ENCODE measurements at regions not wholly inside any gene's neighbourhood (a gene's known extent, or its start where the extent isn't known, plus 50 kb on each side); places are given as distances from the start of the nearest gene placed in this dataset.

DNA sequence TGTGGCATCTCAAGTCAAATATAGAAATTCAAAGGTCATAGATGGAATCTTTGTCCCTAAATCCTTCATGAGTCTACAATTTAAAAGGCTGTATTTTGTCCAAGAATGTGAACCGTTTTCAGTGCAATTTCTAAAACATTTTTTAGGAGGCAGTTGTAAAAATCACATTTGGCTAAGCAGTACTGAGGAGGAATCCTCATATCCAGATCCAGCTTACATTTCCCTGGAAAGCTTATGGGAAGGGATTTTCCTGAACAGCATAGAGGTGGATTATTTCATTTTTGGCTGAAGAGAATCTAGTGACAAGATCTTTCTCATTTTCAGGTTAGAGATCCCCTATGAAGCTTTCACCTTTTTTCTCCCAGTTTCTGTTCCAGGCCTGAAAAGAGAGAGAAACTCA, 178.4 kb downstream of the POLR2M start:
- ATAC-seq (no peak), DNase-seq (no peak)
- H3K36me3 ChIP-seq (replicated peaks in 1 of 2; ENCODE audit: insufficient read depth in 1 of 2, low read depth in 2 of 2): no peaks in the 10 kb centered on the region
- H3K4me1 ChIP-seq: no peaks in the 10 kb centered on the region
- 39 to 56% methylated on average over 1 of the region's 1 CpG for WGBS, 2 donors
- intact Hi-C loops (cut with DNase I): no loop called here
- H3K4me3 ChIP-seq: no peak overlapping the region
- no peaks in the 10 kb centered on the region for H3K27me3 ChIP-seq
- TF ChIP-seq CTCF (IDR thresholded peaks at IDR 0.05) (no peak), POLR2A (IDR thresholded peaks at IDR 0.05) (no peak)
- H3K9me3 ChIP-seq: no peaks in the 10 kb centered on the region
- H3K27ac ChIP-seq: no peak overlapping the region

DNA sequence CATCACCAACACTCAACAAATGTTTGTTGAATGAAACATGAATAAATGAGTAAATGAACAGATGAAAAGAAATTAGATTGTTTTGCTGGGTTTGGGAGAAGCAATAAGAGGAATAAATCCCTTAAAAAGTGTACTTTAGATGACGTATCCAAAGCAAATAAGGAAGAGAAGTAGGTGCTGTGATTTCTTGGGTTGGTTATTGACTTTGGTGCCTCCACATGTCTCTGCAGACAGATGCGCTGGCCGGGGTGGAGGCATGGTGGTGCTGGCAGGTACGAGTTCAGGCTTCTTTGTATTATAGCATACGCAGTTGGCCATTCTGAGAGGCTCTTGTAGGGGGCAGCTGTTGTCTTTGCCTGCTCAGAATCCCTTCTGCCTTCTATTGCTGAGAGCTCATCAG, 178.9 kb downstream of the POLR2M start:
- DNase-seq (no peak), ATAC-seq (no peak)
- no peak overlapping the region for H3K4me3 ChIP-seq
- TF ChIP-seq POLR2A (IDR thresholded peaks at IDR 0.05): no peak
- H3K27me3 ChIP-seq: no peaks in the 10 kb centered on the region
- intact Hi-C loops (cut with DNase I): no loop called here
- no peaks in the 10 kb centered on the region for H3K9me3 ChIP-seq
- H3K36me3 ChIP-seq (replicated peaks in 1 of 2; ENCODE audit: insufficient read depth in 1 of 2, low read depth in 2 of 2): no peaks in the 10 kb centered on the region
- 83 to 87% methylated on average over 5 of the region's 5 CpGs for WGBS, 2 donors
- no peak overlapping the region for H3K27ac ChIP-seq
- H3K4me1 ChIP-seq: no peaks in the 10 kb centered on the region

DNA sequence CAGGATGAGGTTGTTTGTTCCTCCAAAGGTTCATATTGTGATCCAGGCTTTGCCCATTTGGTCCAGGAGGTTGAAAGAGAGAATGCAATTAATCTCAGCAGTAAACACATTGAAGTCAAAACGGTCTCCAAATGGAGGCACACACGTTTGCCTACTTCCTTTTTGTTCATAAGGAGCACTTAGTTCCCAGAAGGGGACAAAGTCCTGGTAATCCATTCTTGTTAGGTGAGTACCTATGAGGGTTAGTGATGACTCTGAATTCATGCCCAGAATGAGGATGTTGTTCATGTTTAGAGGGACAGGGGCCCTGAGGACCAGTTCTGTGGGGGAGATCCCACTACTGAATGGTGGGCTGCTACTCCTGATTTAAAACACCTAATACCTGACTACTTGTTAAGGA, 177.7 kb downstream of the ALDH1A2 start:
- Histone ChIP-seq H3K27me3 (no peaks in the 10 kb centered on the region), H3K4me1 (no peaks in the 10 kb centered on the region), H3K9me3 (no peaks in the 10 kb centered on the region), H3K4me3 (no peak overlapping the region), H3K36me3 (replicated peaks in 1 of 2; ENCODE audit: insufficient read depth in 1 of 2, low read depth in 2 of 2) (no peaks in the 10 kb centered on the region), H3K27ac (no peak overlapping the region)
- 27 to 31% methylated on average over 2 of the region's 2 CpGs for WGBS, 2 donors
- TF ChIP-seq CTCF (IDR thresholded peaks at IDR 0.05) (no peak), POLR2A (IDR thresholded peaks at IDR 0.05) (no peak)
- no peak for DNase-seq
- no peak for ATAC-seq
- intact Hi-C loops (cut with DNase I): no loop called here

- Histone ChIP-seq H3K27ac (no peak overlapping the region), H3K36me3 (replicated peaks in 1 of 2; ENCODE audit: insufficient read depth in 1 of 2, low read depth in 2 of 2) (no peaks in the 10 kb centered on the region), H3K9me3 (no peaks in the 10 kb centered on the region), H3K4me3 (no peak overlapping the region), H3K27me3 (no peaks in the 10 kb centered on the region), H3K4me1 (no peaks in the 10 kb centered on the region)
- intact Hi-C loops (cut with DNase I): no loop called here
- no peak for TF ChIP-seq POLR2A (IDR thresholded peaks at IDR 0.05)
- TF ChIP-seq CTCF (IDR thresholded peaks at IDR 0.05): no peak
- no peak for DNase-seq
- no peak for ATAC-seq
- WGBS, 2 donors: 65 to 92% methylated on average over 1 of the region's 1 CpG
Observed at GRCh38 chr15:57890351-57890750, 175.2 kb downstream of the ALDH1A2 start.

DNA sequence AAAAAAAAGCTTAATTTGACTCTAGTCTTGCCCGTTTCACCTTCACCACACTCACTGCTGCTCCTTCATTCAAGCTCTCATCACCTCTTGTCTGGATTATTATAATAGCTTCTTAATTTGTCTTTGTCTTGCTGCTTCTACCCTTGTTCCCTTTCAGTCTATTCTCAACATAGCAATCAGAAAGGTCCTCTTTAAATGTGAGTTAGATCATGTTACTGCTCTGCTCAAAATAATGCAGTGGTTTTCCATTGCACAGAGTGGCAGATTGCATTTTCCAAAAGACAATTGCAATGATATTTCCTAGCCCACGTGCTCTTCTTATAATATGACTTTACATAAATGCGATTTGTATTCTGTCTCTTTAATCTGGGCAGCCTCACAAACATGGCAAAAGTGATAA, 174.6 kb downstream of the ALDH1A2 start:
- H3K9me3 ChIP-seq: no peaks in the 10 kb centered on the region
- no peaks in the 10 kb centered on the region for H3K36me3 ChIP-seq (replicated peaks in 1 of 2; ENCODE audit: insufficient read depth in 1 of 2, low read depth in 2 of 2)
- no peak overlapping the region for H3K27ac ChIP-seq
- intact Hi-C loops (cut with DNase I): no loop called here
- no peak for DNase-seq
- H3K4me1 ChIP-seq: no peaks in the 10 kb centered on the region
- no peaks in the 10 kb centered on the region for H3K27me3 ChIP-seq
- no peak overlapping the region for H3K4me3 ChIP-seq
- no peak for TF ChIP-seq CTCF (IDR thresholded peaks at IDR 0.05)
- TF ChIP-seq POLR2A (IDR thresholded peaks at IDR 0.05): no peak
- ATAC-seq: no peak
- WGBS, 2 donors: 75 to 84% methylated on average over 3 of the region's 3 CpGs
